GM19043 (cell line): ENCODE measurements at regions not wholly inside any gene's neighbourhood (a gene's known extent, or its start where the extent isn't known, plus 50 kb on each side); places are given as distances from the start of the nearest gene placed in this dataset.

Experiments used
- ATAC-seq: cut with Tn5 transposase; IDR thresholded peaks from one replicate; pipeline ENCODE4 v1.9.1; 2021; ENCODE audit warnings: low read depth; ENCODE audit not compliant: unreplicated experiment

GRCh38 chr1:4305526-4306301 lies 348.7 kb upstream of the AJAP1 start:
- ATAC-seq, result no peak

- no peak for ATAC-seq
Measured at GRCh38 chr1:4306559-4307467, 347.6 kb upstream of the AJAP1 start.

DNA sequence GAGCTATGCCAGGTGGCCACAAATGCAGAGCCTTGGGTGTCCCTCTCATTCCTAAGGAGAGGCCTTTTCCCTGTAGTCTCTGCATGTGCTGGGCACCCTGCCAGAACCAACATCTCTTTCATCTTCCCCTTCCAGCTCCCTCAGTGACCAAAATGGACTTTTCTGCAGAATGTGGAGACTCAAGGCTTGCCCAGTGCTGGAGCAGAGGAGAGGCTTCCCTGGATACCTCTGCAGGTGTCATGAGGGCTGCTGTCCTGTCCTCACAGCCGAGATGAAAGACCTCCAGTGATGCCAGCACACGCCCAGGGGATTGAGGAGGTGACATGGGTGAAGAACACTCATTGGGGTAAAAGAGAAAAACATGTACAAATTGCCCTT lies 347.0 kb upstream of the AJAP1 start:
- ATAC-seq, result no peak

DNA sequence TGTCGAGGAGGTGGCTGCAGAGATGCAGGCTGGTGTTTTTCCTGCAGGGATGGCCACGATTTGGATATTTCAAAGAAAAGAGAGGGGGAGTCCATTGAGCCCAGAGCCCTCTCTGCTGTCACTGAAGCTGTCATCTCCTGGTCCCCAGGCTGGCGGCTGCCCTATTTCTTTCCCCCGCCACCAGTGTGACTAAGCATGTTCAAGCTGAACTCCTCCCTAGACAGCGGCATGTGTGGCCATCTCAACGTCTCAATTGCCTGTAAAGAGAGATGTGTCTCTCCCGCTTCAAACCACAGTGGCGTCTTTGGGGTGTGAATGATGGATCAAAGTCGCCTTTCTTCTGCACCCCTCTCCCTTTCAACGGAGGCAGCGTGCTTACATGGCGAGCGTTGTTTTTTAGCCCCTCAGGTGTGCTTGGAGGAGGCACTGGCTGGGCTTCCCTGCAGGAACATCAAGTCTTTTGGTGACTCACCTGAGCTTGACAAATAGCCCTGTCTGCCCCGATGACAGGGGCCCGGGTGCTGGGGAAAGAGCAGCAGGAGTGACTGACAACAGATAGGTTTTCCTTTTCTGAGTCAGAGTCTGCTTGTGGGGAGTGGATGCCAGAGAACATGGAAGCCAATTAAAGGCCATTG lies 346.4 kb upstream of the AJAP1 start:
- ATAC-seq, result no peak

DNA sequence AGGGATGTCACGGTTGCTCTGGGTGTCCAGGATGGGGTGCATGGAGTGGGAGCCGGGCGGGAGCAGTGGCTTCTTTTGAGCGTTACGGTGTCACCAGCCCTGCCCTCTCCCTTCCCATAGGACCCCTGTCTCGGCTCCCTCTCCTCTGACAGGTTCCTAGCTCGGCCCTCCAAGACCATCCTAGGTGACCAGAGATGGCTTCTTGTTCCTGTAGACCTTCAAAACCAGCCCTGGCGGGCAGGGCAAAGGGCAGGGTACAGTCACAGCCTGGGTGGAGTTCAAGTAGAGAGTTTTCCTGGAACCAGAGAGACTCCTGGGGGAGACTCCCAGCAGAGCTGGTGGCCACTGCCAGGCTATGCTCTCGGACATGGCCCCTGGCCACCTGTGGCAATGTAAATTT lies 345.6 kb upstream of the AJAP1 start:
- no peak for ATAC-seq

DNA sequence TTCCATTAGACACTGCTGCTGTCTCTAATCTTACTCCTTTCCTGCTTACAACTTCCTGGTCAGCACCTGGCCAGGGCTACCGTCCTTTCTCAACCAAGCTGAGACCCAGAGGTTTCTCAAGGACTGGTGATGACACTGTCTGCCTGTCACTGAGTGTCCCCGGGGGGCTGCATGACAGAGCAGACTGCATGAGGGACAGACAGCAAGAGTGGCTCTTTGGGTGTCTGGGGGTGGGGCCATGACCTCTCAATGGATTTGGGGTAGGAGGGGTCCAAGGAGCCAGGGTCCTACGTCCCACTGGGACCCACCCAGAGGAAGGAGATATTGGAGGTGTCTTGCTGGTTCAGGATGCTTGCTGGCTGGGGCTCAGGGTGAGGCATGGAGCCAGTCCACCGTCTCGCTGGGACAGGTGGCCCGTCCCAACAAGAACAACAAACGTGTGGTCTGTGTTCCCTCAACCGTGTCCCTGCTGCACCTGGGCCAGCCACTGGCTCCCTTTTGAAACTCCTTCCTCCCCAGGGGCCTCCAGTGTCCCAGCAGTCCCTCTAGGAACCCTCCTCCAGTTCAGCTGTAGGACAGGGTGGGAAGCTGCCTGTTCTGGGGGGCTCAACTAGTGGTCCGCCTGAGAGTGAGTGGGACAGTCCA lies 344.6 kb upstream of the AJAP1 start:
- peak; percentile 65 for ATAC-seq

- peak; percentile 22 for ATAC-seq
Measured at GRCh38 chr1:4310396-4310923, 343.9 kb upstream of the AJAP1 start.

GRCh38 chr1:4312024-4312423 lies 342.4 kb upstream of the AJAP1 start:
- ATAC-seq, result no peak

GRCh38 chr1:4315202-4315601 lies 339.2 kb upstream of the AJAP1 start:
- ATAC-seq, result no peak

GRCh38 chr1:4317207-4317606 lies 337.2 kb upstream of the AJAP1 start:
- no peak for ATAC-seq

DNA sequence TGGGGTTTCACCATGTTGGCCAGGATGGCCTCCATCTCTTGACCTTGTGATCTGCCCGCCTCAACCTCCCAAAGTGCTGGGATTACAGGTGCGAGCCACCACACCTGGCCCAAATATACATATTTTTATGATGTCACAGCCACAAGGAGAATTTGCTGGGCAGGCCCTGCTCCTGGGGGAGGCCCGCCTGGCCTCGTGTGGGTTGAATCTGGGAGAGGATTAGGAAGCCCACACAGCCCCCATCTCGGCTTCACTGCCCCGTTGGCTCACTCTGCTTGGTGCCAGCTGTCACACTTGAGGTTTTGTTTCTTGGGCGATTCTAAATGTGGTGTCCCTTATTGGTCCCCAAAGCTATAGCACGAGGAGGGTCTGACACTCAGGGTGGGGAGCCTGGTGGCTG lies 335.7 kb upstream of the AJAP1 start:
- ATAC-seq, result no peak

GRCh38 chr1:4319496-4319895 lies 334.9 kb upstream of the AJAP1 start:
- no peak for ATAC-seq

DNA sequence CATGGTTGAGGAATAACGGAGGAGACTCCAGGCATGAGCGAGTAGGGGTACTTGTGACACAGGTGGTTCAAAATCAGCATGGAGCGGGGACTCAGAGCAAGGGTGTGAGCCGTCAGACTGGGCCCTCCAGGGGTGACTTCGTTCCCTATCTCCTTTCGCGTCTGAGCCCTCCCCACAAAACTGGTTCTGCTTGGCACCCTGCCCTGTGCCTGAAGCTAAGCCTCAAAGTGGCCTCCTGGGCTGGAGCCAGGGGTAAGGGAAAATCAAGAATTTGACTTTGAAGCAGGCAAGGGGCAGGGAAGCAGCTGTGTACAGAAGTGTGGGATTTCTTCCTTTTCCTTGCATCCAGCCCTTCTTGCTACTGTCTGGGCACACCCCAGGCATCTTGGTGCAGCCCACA lies 331.5 kb upstream of the AJAP1 start:
- no peak for ATAC-seq

- ATAC-seq, result no peak
Measured at GRCh38 chr1:4323309-4323708, 331.1 kb upstream of the AJAP1 start.

- ATAC-seq, result no peak
Measured at GRCh38 chr1:4324525-4324924, 329.9 kb upstream of the AJAP1 start.

GRCh38 chr1:4327142-4327541 lies 327.3 kb upstream of the AJAP1 start:
- ATAC-seq, result no peak

DNA sequence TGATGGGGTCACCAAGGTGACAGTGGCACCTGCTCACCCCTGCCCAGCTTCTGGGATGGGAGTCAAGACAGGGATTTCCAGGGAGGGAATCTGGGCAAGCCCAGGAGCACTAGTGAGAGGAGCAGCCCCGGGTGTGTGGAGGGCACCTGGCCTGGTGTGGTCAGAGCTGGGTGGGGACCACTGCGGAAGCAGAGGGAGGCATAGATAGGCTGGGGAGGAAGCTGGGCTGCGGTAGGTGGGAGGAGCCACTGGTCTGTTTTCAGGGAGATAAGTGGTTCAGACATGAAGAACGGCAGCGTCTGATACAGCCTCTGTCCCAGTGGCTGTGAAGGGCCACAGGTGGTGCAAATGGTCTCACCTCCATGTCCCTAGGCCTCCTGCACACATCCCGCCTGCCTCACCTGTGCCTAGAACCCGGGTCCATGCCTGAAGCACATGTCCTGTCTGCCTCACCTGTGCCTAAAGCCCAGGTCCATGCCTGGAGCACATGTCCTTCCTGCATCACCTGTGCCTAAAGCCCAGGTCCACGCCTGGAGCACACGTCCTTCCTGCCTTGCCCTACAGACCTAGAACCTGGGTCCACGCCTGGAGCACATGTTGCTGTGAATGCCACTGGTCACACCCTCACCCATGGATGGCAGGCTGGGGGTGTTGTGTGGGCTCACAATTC lies 325.9 kb upstream of the AJAP1 start:
- no peak for ATAC-seq

GRCh38 chr1:4330805-4331766 lies 323.3 kb upstream of the AJAP1 start:
- ATAC-seq, result no peak

DNA sequence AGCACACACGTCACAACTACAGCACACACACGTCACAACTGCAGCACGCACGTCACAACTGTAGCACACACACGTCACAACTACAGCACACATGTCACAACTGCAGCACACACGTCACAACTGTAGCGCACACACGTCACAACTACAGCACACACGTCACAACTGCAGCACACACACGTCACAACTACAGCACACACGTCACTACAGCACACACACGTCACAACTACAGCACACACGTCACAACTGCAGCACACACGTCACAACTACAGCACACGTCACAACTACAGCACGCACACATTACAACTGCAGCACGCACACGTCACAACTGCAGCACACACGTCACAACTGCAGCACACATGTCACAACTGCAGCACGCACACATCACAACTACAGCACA lies 322.6 kb upstream of the AJAP1 start:
- ATAC-seq, result no peak
